Neural cell (in vitro differentiated cells): ENCODE measurements at regions not wholly inside any gene's neighbourhood (a gene's known extent, or its start where the extent isn't known, plus 50 kb on each side); places are given as distances from the start of the nearest gene placed in this dataset.

Experiments
- CTCF ChIP-seq: fragments of 450-650 bp; IDR thresholded peaks from 2 replicates; pipeline ENCODE4 v1.5.1; 2014; ENCODE audit warnings: antibody characterized with exemption, mild to moderate bottlenecking, moderate library complexity; ENCODE audit not compliant: poor library complexity, severe bottlenecking
- EP300 ChIP-seq: fragments of 450-650 bp; conservative IDR thresholded peaks from 2 replicates; pipeline ENCODE4 v1.6.1; 2014; ENCODE audit warnings: antibody characterized with exemption, mild to moderate bottlenecking, moderate library complexity; ENCODE audit not compliant: poor library complexity, severe bottlenecking
- EZH2 ChIP-seq: fragments of 200-600, 300-800 bp; shearing (Covaris generic), sonication (generic); IDR thresholded peaks from 2 replicates; pipeline ENCODE4 v1.6.1; 2014; ENCODE audit warnings: antibody characterized with exemption, low read length, borderline replicate concordance, mild to moderate bottlenecking; ENCODE audit not compliant: insufficient read depth, poor library complexity, severe bottlenecking
- POLR2AphosphoS5 ChIP-seq: IDR thresholded peaks from 2 replicates; pipeline ENCODE4 v1.6.1; 2012
- REST ChIP-seq: IDR thresholded peaks from 2 replicates; pipeline ENCODE4 v1.6.1; 2012; ENCODE audit warnings: borderline replicate concordance
- TAF1 ChIP-seq: IDR thresholded peaks from 2 replicates; pipeline ENCODE4 v1.6.1; 2012; ENCODE audit warnings: low read depth

- TF ChIP-seq TAF1: no peak
- TF ChIP-seq CTCF: no peak
- no peak for TF ChIP-seq EZH2
- no peak for TF ChIP-seq REST
- TF ChIP-seq EP300: no peak
- TF ChIP-seq POLR2AphosphoS5: no peak
These were observed 847.0 kb downstream of the TRIML1 start for GRCh38 chr4:188986271-188986689.
